ENCODE measurements at regions not wholly inside any gene's neighbourhood (a gene's known extent, or its start where the extent isn't known, plus 50 kb on each side); places are given as distances from the start of the nearest gene placed in this dataset.

DNA sequence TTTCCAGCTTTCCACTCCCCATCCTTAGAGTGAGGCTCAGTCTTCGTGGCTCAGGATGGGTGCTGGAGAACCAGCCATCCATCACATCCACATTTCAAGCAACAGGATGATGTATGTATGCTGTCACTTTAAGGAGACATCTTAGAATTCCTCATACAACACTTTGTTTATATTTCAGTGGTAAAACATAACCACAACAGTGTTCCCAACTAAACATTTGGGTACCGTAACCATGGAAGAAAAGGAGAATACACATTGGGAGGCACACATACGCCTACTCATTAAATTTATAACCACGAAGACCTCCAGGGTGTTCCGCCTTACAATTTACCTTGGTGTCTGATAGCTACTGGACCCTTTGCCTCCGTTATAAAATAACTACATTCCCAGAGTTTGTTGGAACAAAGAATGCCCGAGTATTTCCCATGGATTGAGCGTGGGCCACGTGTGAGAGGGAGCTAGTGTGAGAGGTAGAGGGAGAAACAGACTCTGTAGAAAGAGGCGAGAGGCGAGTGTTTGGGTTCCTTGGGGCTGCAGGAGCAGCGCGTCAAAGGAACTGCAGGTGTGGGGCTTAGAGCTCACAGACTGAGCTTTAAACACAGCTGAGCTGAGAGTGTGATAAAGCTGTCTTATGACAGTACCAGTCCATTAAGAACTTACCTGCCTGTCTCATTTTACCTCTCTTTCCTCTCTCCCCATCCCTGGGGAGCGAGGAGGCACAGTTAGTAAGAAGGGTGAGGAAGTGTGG lies 111.5 kb upstream of the USP24 start:
- no peak for DNase-seq (ENCODE audit: low spot score)

DNA sequence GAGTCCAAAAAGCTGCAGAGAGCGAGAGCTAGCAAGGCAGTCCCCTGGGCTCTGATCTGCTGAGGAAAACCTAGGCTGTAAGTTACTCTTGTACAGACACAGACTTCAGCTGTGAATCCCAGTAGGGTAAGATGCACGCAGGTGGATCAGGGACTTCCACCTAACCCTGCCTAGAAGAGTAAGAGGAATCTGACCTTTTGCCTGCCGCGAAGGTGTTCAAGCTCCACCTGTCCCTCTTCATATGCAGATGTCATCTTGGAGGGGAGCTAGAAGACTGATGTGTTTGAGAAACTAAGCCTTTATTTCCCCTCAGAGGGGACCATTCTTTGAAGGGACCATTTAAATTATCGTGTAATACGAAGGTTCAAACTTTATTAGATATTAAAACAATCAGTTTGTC lies 108.6 kb upstream of the USP24 start:
- no peak for DNase-seq (ENCODE audit: low spot score)

DNA sequence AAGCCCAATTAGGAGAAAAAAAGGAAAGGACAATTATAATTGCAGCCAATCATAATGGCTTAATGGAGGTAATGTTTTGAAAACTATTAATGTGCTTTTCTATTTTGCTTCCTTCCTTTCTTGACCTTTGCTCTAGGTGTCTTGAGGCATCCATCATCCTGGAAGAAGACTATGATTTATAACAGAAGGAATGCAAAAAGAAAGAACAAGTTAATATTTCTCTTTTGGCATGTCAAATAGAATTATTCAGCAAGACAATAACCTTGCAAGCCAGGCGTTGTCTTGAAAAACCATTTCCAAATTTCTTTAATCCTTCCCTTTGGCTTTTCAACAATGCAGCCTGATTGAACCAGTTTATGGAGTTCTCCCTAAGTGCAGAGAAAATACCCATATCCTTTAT lies 107.7 kb upstream of the USP24 start:
- DNase-seq (ENCODE audit: low spot score): no peak

DNA sequence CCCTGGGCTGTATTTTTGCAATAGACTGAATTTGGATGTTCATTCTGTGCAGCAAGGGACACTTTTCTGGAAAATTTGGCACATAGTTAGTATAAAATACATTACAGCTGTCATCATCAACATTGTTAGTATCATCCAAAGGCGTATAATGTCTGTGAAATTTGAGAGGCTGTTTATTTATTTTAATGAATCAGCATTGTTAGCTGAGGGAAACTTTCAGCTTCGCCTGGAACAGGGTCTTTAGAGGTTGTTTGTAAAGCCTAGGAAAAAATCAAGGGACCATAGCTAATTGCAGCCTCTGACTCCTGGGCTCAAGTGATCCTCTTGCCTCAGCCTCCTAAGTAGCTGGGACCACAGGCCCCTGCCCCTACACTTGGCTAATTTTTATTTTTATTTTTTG lies 106.8 kb upstream of the USP24 start:
- DNase-seq (ENCODE audit: low spot score): no peak

DNA sequence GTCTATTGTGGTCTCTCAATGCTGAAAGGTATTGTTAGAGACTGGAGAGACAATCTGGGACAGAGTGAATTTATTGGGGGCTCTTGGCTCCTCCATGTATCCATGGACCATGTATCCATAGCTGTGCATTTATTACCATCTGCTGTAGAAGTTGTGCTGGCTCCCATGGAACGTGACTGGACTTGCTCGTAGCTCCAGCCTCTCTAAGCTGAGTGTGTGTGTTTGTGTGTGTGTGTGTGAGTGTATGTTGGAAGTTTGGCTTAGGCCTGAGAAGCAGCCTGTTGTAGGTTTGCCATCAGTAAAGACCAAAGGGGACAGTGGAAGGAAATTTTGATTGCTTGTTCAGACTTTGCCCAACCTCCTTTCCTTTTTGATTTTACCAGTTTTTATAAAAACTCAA lies 105.7 kb upstream of the USP24 start:
- DNase-seq (ENCODE audit: low spot score): no peak

DNA sequence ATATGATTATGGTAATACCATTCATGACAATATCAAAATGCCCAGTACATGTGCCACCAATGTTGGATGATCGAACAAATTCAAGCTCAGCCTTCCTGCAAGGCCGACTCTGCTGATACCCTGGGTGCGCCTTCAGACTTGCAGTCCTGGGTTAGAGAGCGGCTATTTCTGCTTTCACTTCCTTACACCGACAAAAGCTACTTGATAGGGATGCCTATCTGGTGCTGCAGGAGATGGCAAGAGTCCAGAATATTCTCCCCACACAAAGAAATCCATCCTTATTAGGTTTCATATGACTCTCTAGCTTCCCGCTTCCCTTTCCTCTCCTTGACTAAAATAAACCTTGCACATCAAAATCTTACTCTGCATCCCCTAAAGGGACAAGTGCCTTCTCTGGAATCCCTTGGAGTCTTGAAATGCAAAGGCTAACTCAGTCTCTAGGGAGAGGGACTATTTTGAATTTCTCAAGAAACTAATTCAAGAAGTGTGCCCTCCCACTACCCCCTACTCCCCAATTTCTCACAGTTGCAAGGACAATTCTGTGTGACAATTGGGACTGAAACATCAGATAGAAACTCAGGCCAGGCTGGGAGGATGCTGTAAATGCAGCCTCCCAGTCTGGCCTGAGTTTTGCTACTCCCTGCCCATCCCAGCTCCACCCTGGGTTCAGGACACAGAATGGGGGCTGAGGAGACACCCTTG lies 103.1 kb upstream of the USP24 start:
- DNase-seq (ENCODE audit: low spot score): no peak

DNA sequence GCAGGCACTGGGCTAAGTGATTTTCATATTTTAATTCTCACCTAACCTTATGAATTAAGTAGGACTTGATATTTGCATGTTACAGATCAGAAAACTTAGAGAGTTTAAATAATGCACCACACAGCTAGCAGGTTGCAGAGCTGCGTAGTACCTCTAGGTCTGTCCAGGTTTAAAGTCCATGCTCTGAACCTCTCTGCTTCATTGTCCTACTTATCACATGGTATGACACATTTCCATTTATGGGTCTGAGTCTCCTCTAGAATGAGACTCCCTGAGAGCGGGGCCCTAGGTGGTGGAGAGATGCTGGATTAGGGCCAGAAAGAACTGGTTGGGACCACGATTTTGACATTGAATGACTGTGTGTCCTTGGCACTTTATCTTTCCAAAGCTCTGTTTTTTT lies 102.5 kb upstream of the USP24 start:
- no peak for DNase-seq (ENCODE audit: low spot score)

DNA sequence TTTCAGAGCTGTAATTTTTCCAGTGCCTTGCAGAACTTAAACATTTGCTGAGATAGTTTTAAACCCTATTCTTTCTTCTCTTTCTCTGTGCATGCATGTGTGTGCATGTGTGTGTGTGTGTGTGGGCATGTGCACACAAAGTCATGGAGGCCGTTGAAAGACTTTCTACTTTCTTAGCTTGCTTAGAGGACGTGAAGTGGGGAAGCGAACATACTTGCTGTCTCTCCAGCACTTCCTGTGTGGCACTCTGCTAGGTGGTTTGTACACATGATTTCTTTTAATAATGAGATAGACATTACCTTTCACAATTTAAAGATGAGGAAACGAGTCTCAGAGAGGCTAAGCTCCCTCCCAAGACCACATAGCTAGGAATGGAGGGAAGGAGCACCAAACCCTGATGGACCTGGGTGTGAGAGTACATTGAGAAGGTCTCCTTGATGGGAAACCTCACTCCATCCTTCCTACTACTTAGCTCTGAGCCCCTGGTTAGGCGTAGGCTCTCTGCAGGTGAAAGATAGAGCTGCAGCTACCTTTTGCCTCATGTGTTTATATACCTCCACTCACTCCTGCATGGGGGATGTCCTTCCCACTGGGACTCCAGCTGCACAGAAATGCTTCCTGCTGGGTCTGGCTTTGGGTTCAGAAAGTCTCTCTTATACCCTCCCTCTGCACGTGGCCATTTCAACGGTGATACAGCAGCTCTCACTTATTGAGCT lies 101.9 kb upstream of the USP24 start:
- DNase-seq (ENCODE audit: low spot score): no peak

DNA sequence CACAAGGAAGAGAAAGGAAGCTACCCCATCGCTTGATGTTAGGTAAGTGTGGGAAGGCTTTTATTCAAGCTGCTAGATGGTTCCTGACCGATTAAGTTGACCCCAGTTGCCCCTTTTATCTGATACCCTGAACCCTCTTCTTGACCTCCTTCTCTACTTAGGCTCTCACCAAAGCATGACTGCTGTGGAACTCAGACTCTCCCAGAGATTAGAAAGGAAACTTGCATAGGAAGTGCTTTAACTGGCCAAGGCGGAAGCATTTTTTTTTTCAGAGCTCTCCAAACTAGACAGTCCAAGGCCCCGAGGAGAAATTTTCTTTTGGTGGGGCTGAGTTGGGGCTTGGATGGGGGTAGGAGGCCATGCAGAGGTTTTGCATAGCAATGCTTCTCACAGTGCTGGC lies 101.3 kb upstream of the USP24 start:
- no peak for DNase-seq (ENCODE audit: low spot score)

DNA sequence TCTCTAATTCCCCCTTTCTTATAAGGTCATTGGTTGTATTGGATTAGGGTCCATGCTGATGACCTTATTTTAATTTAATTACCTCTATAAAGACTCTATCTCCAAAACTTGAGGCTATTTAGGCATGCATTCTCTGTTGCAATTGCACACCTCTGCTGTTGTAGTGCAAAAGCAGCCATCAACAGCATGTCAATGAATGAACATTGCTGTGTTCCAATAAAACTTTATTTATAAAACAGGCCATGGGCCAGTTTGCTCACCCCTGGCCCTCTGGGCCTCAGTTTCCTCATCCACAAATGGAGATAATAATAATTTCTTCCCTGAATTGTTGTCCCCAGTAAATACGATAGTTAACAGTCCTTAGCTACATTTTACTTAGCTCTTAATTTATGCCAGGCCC lies 100.4 kb upstream of the USP24 start:
- no peak for DNase-seq (ENCODE audit: low spot score)

DNA sequence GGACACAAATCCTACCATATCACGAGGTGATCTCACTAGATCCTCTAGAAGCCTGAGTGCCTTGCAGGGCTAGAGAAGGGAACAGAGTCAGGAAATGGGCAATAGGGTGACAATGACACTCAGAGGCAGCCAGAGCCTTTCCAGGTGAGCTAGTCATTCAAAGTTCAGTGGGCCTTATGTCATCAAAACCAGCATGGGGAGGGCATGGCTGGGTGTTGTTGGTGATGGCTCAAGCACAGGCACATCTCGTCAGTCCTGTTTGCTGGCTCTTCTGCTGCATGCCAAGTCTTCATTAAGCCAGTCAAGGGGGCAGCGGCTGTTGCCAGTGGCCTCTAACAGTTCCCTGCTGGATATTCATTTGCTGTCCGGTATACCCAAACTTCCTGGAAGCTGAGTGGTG lies 99.6 kb upstream of the USP24 start:
- no peak for DNase-seq (ENCODE audit: low spot score)

DNA sequence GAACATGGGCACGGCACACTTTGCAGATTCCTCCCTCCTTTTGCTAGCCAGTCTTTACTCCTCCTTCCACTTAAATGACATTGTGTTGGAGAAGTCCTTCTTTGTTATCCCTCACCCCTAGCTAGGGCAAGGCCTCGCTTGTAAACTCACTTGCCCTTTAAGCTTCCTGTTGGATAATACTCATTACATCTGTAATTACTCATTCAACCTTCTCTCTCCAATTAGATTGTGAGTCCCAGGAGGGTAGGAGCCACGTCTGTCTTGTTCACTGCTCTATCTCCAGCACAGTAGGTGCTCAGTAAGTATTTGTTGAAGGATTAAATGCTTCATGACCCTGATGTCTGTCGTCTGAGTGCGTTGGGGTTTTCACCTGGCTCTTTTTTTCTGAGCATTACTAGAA lies 98.7 kb upstream of the USP24 start:
- DNase-seq (ENCODE audit: low spot score): no peak

DNA sequence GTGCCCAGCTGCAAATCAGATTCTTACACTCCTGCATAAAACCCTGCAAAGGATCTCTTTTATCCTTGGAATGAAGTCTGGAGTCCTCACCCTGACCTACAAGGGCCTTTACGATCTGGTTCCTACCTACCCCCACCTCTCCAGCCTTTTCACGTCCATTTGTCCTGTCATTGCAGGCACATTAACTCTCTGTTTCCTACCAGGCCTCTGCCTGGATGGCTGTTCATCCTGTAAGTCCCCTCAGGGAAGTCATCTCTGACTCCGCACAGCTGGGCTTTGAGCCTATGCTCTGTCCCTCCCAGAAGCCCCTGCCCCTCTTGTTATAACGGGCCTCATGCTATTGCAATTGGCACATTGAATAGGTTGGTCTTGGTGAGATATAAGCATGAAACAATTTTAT lies 96.8 kb upstream of the USP24 start:
- DNase-seq (ENCODE audit: low spot score): no peak

DNA sequence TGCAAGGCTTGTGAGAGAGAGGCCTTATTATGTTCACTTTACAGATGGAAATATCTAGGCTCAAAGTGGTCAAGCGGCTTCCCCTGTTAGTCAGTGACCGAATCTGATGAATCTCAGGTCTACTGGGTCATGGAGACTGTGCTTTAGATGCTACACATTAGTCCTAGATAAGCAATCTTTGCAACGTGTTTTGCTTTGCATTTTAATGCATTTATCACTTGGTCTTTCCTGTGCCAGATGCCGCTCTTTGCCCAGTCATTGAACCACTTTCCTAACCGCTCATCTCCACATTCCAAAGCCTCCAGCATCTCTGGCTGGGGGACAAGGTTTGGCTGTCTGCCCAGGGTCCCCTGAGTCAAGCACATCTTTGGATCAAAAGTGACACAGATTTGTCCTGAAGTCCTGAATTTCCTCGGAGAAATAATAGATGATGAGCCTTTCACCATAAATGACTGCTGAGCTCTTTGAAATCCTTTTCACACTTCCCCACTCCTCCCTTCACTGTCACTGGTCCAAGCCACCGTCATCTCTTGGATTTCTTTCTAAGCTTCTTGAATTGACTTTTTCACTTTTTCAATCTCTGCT lies 96.0 kb upstream of the USP24 start:
- peak; percentile 44 for DNase-seq (ENCODE audit: low spot score)

DNA sequence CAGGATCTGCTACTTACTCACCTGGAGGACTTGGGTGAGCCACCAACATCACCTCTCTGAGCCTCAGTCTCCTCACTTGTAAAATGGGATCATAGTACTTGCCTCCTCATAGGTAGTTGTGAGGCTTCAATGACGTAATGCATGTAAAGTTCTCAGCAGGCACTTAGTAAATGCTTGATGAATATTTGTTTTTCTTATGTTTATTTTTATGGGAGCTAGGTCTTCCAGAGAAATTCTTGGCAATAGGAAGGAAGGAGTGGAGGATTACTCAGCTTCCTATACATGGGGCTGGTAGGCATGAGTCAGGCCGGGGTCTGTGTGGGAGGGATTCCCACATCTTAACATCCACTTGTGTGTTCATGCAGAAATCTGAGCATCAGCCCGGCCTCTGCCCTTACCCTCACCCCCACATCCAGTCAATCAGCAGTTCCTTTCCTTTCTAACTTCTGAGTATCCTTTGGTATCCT lies 95.4 kb upstream of the USP24 start:
- peak; percentile 91 for DNase-seq (ENCODE audit: low spot score)

DNA sequence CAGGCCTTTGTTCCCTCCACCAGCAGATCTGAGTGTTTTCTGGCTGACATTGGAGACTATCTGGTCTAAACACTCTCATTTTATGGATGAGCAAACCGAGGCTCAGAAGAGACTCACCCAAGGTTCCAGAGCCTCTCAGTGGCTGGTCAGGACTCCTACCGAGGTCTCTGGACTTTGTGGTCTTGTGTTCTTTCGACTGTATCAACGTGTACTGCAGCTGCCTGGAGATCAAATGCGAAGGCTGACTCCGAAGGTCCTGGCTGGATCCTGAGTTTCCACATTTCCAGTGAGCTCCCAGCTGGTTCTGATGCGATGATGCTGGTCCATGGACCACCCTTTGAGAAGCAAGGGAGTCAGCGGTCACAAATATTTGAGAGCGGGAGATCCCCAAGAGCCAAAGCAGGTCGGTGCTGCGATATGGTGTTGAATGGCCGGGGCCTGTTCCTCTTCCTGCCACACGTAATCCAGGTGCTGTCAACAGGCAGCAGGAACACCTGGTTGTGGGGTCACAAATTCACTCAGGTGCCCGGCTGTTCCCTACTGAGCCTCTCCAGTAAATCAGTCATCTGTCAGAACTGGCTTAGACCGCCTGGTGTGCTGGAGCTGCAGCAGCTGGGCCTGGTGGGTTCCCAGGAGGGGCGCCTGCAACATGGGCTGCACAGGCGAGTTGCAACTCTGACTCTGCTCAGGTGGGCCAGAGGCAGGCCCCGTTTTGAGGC lies 94.8 kb upstream of the USP24 start:
- DNase-seq (ENCODE audit: low spot score): no peak

DNA sequence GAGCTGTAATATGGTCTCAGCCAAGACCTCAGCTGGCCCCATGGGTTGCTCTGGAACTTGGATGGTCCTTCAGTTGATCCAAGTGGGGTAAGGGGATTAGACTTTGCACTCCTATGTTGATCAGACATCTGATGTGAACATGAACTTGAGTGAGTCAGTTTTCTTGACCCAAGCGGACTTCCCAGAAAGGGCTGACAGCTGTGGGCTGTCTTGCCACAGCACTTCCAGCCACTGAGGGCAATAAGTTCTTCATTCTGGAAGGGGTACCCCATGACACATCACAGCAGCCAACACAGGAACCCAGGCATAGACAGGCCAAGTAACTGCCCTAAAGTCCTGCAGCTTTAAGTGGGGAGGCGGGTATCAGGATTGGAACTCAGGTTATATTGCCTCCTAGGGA lies 93.9 kb upstream of the USP24 start:
- DNase-seq (ENCODE audit: low spot score): no peak

DNA sequence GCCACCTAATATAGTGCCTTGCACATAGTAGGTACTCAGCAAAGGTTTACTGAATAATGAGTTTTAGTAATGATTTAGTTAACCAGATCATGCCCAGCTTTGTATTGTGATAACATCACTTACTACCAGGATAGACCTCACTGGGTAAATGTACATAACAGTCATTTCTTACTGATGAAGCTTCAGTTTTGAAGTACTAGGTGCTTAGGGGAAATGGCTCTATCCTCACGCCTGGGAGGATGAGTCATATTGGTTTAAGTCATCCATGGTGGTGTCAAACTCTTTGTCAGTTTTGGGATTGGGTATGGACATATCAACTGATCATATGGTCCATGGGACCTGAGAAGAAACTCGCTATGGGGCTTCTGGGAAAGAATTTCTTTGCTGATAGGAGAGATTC lies 90.6 kb upstream of the USP24 start:
- DNase-seq (ENCODE audit: low spot score): no peak

DNA sequence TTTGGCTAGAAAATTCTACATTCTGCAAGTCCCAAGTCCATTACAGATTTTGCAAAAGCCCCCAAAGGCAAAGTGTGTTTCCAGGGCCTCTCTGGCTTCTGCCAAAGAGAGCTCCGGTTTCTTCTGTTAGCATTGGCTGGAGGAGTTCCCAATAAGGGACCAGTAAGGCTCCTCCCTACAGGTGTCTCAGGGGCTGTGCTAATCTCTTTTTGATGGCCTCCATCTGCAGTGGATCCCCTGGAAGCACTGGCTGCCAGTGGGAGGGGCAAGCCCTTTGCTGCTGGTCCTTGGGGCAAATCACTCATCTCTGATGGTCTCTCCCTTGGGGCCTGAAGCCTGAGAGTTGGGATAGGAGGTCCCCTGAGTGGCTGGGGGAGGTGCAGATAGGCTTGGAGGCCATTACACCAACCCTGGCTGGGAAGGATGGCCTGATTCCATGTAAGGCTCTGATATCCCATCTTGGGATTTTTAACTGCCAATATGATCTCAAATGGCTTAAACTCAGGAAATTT lies 89.1 kb upstream of the USP24 start:
- no peak for DNase-seq (ENCODE audit: low spot score)

DNA sequence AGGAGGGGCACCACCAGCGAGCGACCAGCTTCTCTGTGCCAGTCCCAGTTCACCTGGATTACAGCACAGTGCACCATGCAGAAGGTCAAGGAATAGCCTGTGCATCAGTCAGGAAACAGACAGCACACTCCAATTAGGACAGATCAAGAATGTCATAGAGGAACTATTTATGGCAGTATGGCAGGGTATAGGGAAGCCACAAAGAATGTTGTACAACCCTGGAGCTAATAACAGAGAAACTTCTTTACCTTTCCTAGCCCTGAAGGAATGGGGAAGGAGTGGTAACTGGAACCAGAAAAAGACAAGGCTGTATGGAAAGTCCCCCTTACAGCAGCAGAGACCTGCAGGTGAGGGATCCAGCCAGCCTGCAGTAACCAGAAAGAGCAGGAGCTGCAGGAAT lies 87.8 kb upstream of the USP24 start:
- no peak for DNase-seq (ENCODE audit: low spot score)

DNA sequence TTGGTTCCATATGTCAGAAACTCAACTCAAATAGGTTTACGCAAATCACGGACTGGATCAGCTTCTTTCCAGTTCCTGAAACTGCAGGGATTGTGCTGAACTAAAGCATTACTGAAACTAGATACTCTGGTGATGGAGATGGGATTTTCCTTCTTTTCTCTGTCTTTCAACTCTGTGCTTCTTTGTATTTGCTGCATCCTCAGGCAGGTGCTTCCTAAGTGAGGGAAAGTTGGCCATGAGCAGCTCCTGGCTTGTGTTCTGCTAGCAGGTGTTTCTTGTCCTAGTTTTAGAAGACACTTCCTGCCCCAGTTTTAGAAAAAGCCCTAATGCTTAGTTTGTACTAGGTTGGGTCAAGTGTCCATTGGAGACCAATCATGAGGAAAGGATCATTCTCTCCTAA lies 86.7 kb upstream of the USP24 start:
- no peak for DNase-seq (ENCODE audit: low spot score)

DNA sequence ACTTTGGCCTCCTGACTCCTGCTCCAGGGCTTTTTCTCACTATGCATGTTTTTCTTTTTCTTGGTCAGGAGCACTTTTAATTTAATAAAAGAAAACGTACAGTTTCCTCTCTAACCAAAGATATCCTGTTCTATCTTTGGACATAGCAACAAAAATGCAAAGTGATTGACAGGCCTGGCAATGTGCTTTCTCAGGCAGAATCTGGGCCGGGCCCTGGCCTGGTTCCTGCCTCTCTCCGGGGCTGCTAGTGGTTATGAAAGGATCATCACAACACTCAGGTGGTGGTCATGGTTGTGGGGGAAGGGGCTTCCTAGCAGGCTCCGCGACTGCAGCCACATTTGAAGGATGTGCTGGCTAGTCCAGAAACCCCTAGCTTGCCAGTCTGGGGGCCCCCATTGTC lies 85.8 kb upstream of the USP24 start:
- no peak for DNase-seq (ENCODE audit: low spot score)

Measured in GM03348 (cell line).